SK-N-SH (cell line): ENCODE measurements at regions not wholly inside any gene's neighbourhood (a gene's known extent, or its start where the extent isn't known, plus 50 kb on each side); places are given as distances from the start of the nearest gene placed in this dataset.

Experiments used
- CTCF ChIA-PET: fragments of 300-600, 350-600 bp; formaldehyde crosslinking; extraction: SDS; loops from one replicate; lab custom pipeline; 2021; lab: Yijun Ruan, JAX
- POLR2A ChIA-PET: fragments of 350-600 bp; sonication (Branson Sonifier 250); formaldehyde crosslinking; extraction: SDS; loops from one replicate; lab custom pipeline; 2020; ENCODE audit warnings: antibody characterized with exemption, inconsistent platforms; lab: Yijun Ruan, JAX
- DNase-seq: peaks from one replicate; pipeline ENCODE4 v3.0.0; 2012
- H2AFZ ChIP-seq: fragments of 200-600 bp; sonication (generic); 2 replicates; pipeline ENCODE4 v1.8.1; 2016; ENCODE audit warnings: antibody characterized with exemption, mild to moderate bottlenecking, low read depth
- H3F3A ChIP-seq: fragments of 200-600 bp; sonication (generic); replicated peaks from 2 replicates; pipeline ENCODE3; 2016; ENCODE audit warnings: antibody characterized with exemption, mild to moderate bottlenecking; ENCODE audit not compliant: insufficient read depth
- H3K27ac ChIP-seq, 2 experiments: fragments of 200-500 bp in 1 of 2; fragments of 200-600 bp in 1 of 2; sonication (Bioruptor generic) in 1 of 2; sonication (generic), shearing (Covaris generic) in 1 of 2; 2 replicates each; pipeline versions ENCODE4 v1.5.1 to v1.6.1; 2014 to 2016; ENCODE audit warnings: low read depth in 2 of 2, inconsistent platforms in 1 of 2, low read length in 1 of 2, mild to moderate bottlenecking in 1 of 2, mixed read lengths in 1 of 2
- H3K27me3 ChIP-seq: fragments of 200-600 bp; sonication (generic), shearing (Covaris generic); 2 replicates; pipeline ENCODE4 v1.6.1; 2016; ENCODE audit warnings: mixed run types; ENCODE audit not compliant: insufficient read depth
- H3K36me3 ChIP-seq, 2 experiments: fragments of 200-500 bp in 1 of 2; fragments of 200-600 bp in 1 of 2; sonication (Bioruptor generic) in 1 of 2; sonication (generic) in 1 of 2; replicated peaks in 1 of 2; 2 replicates each; pipeline versions ENCODE3 to v1.5.1; 2014 to 2016; ENCODE audit warnings: low read length in 1 of 2, mild to moderate bottlenecking in 1 of 2; ENCODE audit not compliant: insufficient read depth in 2 of 2, control insufficient read depth in 1 of 2
- H3K4me1 ChIP-seq, 2 experiments: fragments of 200-500 bp in 1 of 2; fragments of 200-600 bp in 1 of 2; sonication (Bioruptor generic) in 1 of 2; sonication (generic), shearing (Covaris generic) in 1 of 2; 2 replicates each; pipeline versions ENCODE4 v1.5.1 to v1.6.1; 2014 to 2016; ENCODE audit warnings: low read depth in 1 of 2, low read length in 1 of 2, mixed run types in 1 of 2; ENCODE audit not compliant: insufficient read depth in 2 of 2, control insufficient read depth in 1 of 2
- H3K4me2 ChIP-seq: fragments of 200-600 bp; sonication (generic), shearing (Covaris generic); 2 replicates; pipeline ENCODE4 v1.6.1; 2017; ENCODE audit warnings: mixed run types
- H3K4me3 ChIP-seq, 2 experiments: fragments of 200-500 bp in 1 of 2; fragments of 200-600 bp in 1 of 2; sonication (Bioruptor generic) in 1 of 2; sonication (generic), shearing (Covaris generic) in 1 of 2; 2 replicates each; pipeline versions ENCODE4 v1.5.1 to v1.8.1; 2014 to 2016; ENCODE audit warnings: low read depth in 2 of 2, inconsistent platforms in 1 of 2, low read length in 1 of 2, mild to moderate bottlenecking in 1 of 2, mixed read lengths in 1 of 2, moderate library complexity in 1 of 2
- H3K79me2 ChIP-seq: fragments of 200-600 bp; sonication (generic); 2 replicates; pipeline ENCODE4 v1.8.1; 2017; ENCODE audit warnings: mild to moderate bottlenecking; ENCODE audit not compliant: insufficient read depth
- H3K9ac ChIP-seq: fragments of 200-600 bp; sonication (generic); 2 replicates; pipeline ENCODE4 v1.6.1; 2017; ENCODE audit warnings: mixed run types
- H3K9me2 ChIP-seq: fragments of 200-600 bp; sonication (generic); 2 replicates; pipeline ENCODE4 v1.6.1; 2017; ENCODE audit warnings: mixed run types
- H3K9me3 ChIP-seq: fragments of 200-600 bp; sonication (generic); 2 replicates; pipeline ENCODE4 v1.6.1; 2017; ENCODE audit warnings: mixed run types, mild to moderate bottlenecking, moderate library complexity
- H4K20me1 ChIP-seq: fragments of 200-600 bp; sonication (generic); 2 replicates; pipeline ENCODE4 v1.6.1; 2017; ENCODE audit warnings: mild to moderate bottlenecking, mixed run types; ENCODE audit not compliant: insufficient read depth
- CHD2 ChIP-seq: fragments of 150-350 bp; IDR thresholded peaks from 2 replicates; pipeline ENCODE4 v1.6.1; 2018; ENCODE audit warnings: low read length; ENCODE audit not compliant: partially characterized antibody
- ELF1 ChIP-seq: IDR thresholded peaks from 2 replicates; pipeline ENCODE4 v1.4.0; 2012
- EP300 ChIP-seq, 2 experiments: IDR thresholded peaks; 2 replicates each; pipeline versions ENCODE4 v1.4.0 to v1.6.1; 2012; ENCODE audit warnings: borderline replicate concordance in 1 of 2, low read depth in 1 of 2, low read length in 1 of 2
- FOXM1 ChIP-seq: IDR thresholded peaks from 2 replicates; pipeline ENCODE4 v1.4.0; 2012; ENCODE audit warnings: low read depth, mild to moderate bottlenecking
- GATA2 ChIP-seq: sonication (generic); formaldehyde crosslinking; IDR thresholded peaks from 2 replicates; pipeline ENCODE4 v1.5.0; 2020; ENCODE audit warnings: mild to moderate bottlenecking, missing genetic modification reagents
- JUND ChIP-seq: IDR thresholded peaks from 2 replicates; pipeline ENCODE4 v1.4.0; 2012
- MAX ChIP-seq: IDR thresholded peaks from 2 replicates; pipeline ENCODE4 v1.4.0; 2012; ENCODE audit warnings: low read depth
- NFIC ChIP-seq: IDR thresholded peaks from 2 replicates; pipeline ENCODE4 v1.4.0; 2012; ENCODE audit warnings: borderline replicate concordance
- NRF1 ChIP-seq: IDR thresholded peaks from 2 replicates; pipeline ENCODE4 v1.6.1; 2012; ENCODE audit warnings: low read depth, mild to moderate bottlenecking, low read length
- REST ChIP-seq: IDR thresholded peaks from 2 replicates; pipeline ENCODE4 v1.6.1; 2012; ENCODE audit warnings: mild to moderate bottlenecking, low read depth, low read length, moderate library complexity
- RXRA ChIP-seq: IDR thresholded peaks from 2 replicates; pipeline ENCODE4 v1.4.0; 2012; ENCODE audit warnings: low read depth, mild to moderate bottlenecking, borderline replicate concordance
- TEAD4 ChIP-seq: IDR thresholded peaks from 2 replicates; pipeline ENCODE4 v1.4.0; 2012; ENCODE audit warnings: mild to moderate bottlenecking, borderline replicate concordance; ENCODE audit not compliant: insufficient read depth
- USF1 ChIP-seq: IDR thresholded peaks from 2 replicates; pipeline ENCODE4 v1.4.0; 2012; ENCODE audit warnings: low read depth, borderline replicate concordance
- ZBTB33 ChIP-seq: IDR thresholded peaks from 2 replicates; pipeline ENCODE4 v1.4.0; 2012; ENCODE audit warnings: low read depth, borderline replicate concordance
- WGBS: methylation state at CpG from one replicate; pipeline ENCODE4 v1.1.6; 2017; ENCODE audit warnings: low lambda C conversion rate; 5-methylcytosine and 5-hydroxymethylcytosine counted together

GRCh38 chr11:134555510-134555909, 143.5 kb upstream of the B3GAT1 start:
- Histone ChIP-seq H3K27me3 (no peaks in the 10 kb centered on the region), H3K27ac (no peak overlapping the region), H2AFZ (no peak overlapping the region), H3K4me3 (no peak overlapping the region), H3K9me2 (no peaks in the 10 kb centered on the region), H4K20me1 (no peaks in the 10 kb centered on the region)
- POLR2A ChIA-PET, result no interaction called here
- WGBS, result 30% methylated on average over 6 of the region's 7 CpGs
- DNase-seq, result no peak
- TF ChIP-seq REST (no peak), NFIC (no peak), USF1 (no peak), ZBTB33 (no peak), JUND (no peak)
- TF ChIP-seq, all 33 proteins: peak for 0
- no peak overlapping the region for H3K9ac ChIP-seq
- CTCF ChIA-PET, result interaction anchor here (1.5 kb wide), 1 partner anchor 17 kb away, joined by 4 read pairs; no protein-coding TSS in a partner anchor
- peaks cover 0 to 9% of the 10 kb centered on the region in 2 experiments; a peak in 1 of 4 replicates for H3K4me1 ChIP-seq
- H3F3A ChIP-seq, result no peaks in the 10 kb centered on the region
- no peaks in the 10 kb centered on the region for H3K9me3 ChIP-seq
- H3K79me2 ChIP-seq, result no peaks in the 10 kb centered on the region
- H3K36me3 ChIP-seq, result no peaks in the 10 kb centered on the region
- no peak overlapping the region for H3K4me2 ChIP-seq

GRCh38 chr11:134554861-134555260, 142.8 kb upstream of the B3GAT1 start:
- H3K4me3 ChIP-seq, result no peak overlapping the region
- no peak for DNase-seq
- H3K36me3 ChIP-seq, result no peaks in the 10 kb centered on the region
- no peak overlapping the region for H3K4me2 ChIP-seq
- no peaks in the 10 kb centered on the region for H3K9me3 ChIP-seq
- no peak overlapping the region for H3K27ac ChIP-seq
- no peaks in the 10 kb centered on the region for H3K27me3 ChIP-seq
- H4K20me1 ChIP-seq, result no peaks in the 10 kb centered on the region
- ChIA-PET POLR2A (no interaction called here), CTCF (no interaction called here)
- H3K9me2 ChIP-seq, result no peaks in the 10 kb centered on the region
- H3F3A ChIP-seq, result no peaks in the 10 kb centered on the region
- no peak overlapping the region for H3K9ac ChIP-seq
- no peaks in the 10 kb centered on the region for H3K79me2 ChIP-seq
- peaks cover 0 to 5% of the 10 kb centered on the region in 2 experiments; a peak in 1 of 4 replicates for H3K4me1 ChIP-seq
- H2AFZ ChIP-seq, result no peak overlapping the region
- 20% methylated on average over 2 of the region's 3 CpGs for WGBS
- TF ChIP-seq USF1 (no peak), TEAD4 (no peak), ELF1 (no peak), FOXM1 (no peak), REST (no peak), CHD2 (no peak), NRF1 (no peak), MAX (no peak), GATA2 (CRISPR knock-in tag) (no peak), RXRA (no peak), EP300 (IDR thresholded peaks at IDR 0.05; ENCODE audit: borderline replicate concordance in 1 of 2, low read depth in 1 of 2, low read length in 1 of 2) (no peak)
